ENCODE measurements at regions not wholly inside any gene's neighbourhood (a gene's known extent, or its start where the extent isn't known, plus 50 kb on each side); places are given as distances from the start of the nearest gene placed in this dataset.

DNA sequence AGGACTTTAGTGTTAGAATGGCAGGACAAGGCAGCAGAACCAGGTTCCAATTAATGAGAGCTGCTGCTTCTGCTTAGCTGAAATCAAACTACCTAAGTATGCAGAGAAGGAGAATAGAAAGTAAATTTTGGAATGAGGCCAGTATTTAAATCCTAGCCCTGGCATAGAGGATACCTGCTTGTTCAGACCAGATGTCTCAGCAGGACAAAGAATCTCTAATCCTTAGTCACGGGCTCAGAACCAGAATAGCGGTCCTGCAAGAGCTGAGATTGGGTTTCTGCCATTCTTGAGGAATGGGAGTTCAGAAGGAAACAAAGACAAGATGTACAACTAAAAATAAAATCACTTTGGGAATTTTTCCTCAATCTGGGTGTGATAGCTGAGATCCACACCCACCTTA, 550.8 kb upstream of the TMEM132C start (continued):
- TF ChIP-seq SIX5 (IDR thresholded peaks at IDR 0.05; ENCODE audit: low read depth, low read length) (no peak), EGR1 (IDR thresholded peaks at IDR 0.05; ENCODE audit: borderline replicate concordance, low read depth, low read length) (no peak), CREB1 (IDR thresholded peaks at IDR 0.05) (no peak)
- TF ChIP-seq, protein P1, sequence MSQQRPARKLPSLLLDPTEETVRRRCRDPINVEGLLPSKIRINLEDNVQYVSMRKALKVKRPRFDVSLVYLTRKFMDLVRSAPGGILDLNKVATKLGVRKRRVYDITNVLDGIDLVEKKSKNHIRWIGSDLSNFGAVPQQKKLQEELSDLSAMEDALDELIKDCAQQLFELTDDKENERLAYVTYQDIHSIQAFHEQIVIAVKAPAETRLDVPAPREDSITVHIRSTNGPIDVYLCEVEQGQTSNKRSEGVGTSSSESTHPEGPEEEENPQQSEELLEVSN (IDR thresholded peaks at IDR 0.05) = no peak
